OCI-LY3 (cell line): ENCODE measurements at regions not wholly inside any gene's neighbourhood (a gene's known extent, or its start where the extent isn't known, plus 50 kb on each side); places are given as distances from the start of the nearest gene placed in this dataset.

ENCODE experiments used
- H2AFZ ChIP-seq: fragments of 200-600, 300-600 bp; shearing (Covaris generic); 2 replicates; pipeline ENCODE4 v1.6.0; 2014; ENCODE audit warnings: antibody characterized with exemption, low read depth, low read length
- H3K27ac ChIP-seq: fragments of 200-600, 300-600 bp; sonication (generic); 2 replicates; pipeline ENCODE4 v1.5.1; 2014; ENCODE audit warnings: mild to moderate bottlenecking, low read length, moderate library complexity, mixed read lengths
- H3K27me3 ChIP-seq: fragments of 200-600, 300-600 bp; sonication (generic); 2 replicates; pipeline ENCODE4 v1.6.1; 2014; ENCODE audit warnings: low read depth, low read length, mixed read lengths
- H3K36me3 ChIP-seq: fragments of 200-600, 300-600 bp; sonication (generic); replicated peaks from 2 replicates; pipeline ENCODE3; 2014; ENCODE audit warnings: low read depth, low read length, mixed read lengths
- H3K4me1 ChIP-seq: fragments of 300-600, 200-600 bp; sonication (generic); 2 replicates; pipeline ENCODE4 v1.6.1; 2014; ENCODE audit warnings: low read length, mixed read lengths
- H3K4me2 ChIP-seq: fragments of 200-600, 300-600 bp; sonication (generic); 2 replicates; pipeline ENCODE4 v1.6.1; 2014; ENCODE audit warnings: low read length, mixed read lengths
- H3K4me3 ChIP-seq: fragments of 300-600, 200-600 bp; sonication (generic); 2 replicates; pipeline ENCODE4 v1.5.1; 2014; ENCODE audit warnings: antibody characterized with exemption, mild to moderate bottlenecking, low read length, moderate library complexity
- H3K79me2 ChIP-seq: fragments of 300-600, 200-600 bp; shearing (Covaris generic); 2 replicates; pipeline ENCODE4 v1.6.1; 2014; ENCODE audit warnings: mild to moderate bottlenecking, low read length, mixed read lengths
- H3K9ac ChIP-seq: fragments of 300-600, 200-600 bp; shearing (Covaris generic); 2 replicates; pipeline ENCODE4 v1.6.0; 2014; ENCODE audit warnings: mild to moderate bottlenecking, low read length, moderate library complexity
- H3K9me3 ChIP-seq: fragments of 200-600, 300-600 bp; shearing (Covaris generic); 2 replicates; pipeline ENCODE4 v1.6.1; 2014; ENCODE audit warnings: low read length, mixed read lengths; ENCODE audit not compliant: insufficient read depth
- H4K20me1 ChIP-seq: fragments of 200-600, 300-600 bp; sonication (generic); 2 replicates; pipeline ENCODE4 v1.6.1; 2016; ENCODE audit warnings: low read length, mixed read lengths; ENCODE audit not compliant: insufficient read depth
- CTCF ChIP-seq: fragments of 200-600, 300-600 bp; sonication (generic); IDR thresholded peaks from 2 replicates; pipeline ENCODE4 v1.5.1; 2014; ENCODE audit warnings: antibody characterized with exemption, low read length, low read depth
- EZH2phosphoT487 ChIP-seq: fragments of 200-600 bp; shearing (Covaris generic); IDR thresholded peaks from 2 replicates; pipeline ENCODE4 v1.6.1; 2018; ENCODE audit warnings: antibody characterized with exemption, mixed run types, low read depth

- H3K9me3 ChIP-seq: no peaks in the 10 kb centered on the region
- H3K27me3 ChIP-seq: no peaks in the 10 kb centered on the region
- TF ChIP-seq CTCF: no peak
- no peak for TF ChIP-seq EZH2phosphoT487
- no peaks in the 10 kb centered on the region for H3K4me1 ChIP-seq
- H3K36me3 ChIP-seq: no peaks in the 10 kb centered on the region
- no peak overlapping the region for H3K4me3 ChIP-seq
- no peak overlapping the region for H3K9ac ChIP-seq
- H3K27ac ChIP-seq: no peak overlapping the region
- H3K4me2 ChIP-seq: no peak overlapping the region
- H4K20me1 ChIP-seq: no peaks in the 10 kb centered on the region
- no peaks in the 10 kb centered on the region for H3K79me2 ChIP-seq
- H2AFZ ChIP-seq: no peak overlapping the region
Observed at GRCh38 chr1:29481031-29481430, 244.7 kb downstream of the PTPRU start.

- H3K9ac ChIP-seq: no peak overlapping the region
- H3K4me3 ChIP-seq: no peak overlapping the region
- no peaks in the 10 kb centered on the region for H3K79me2 ChIP-seq
- no peaks in the 10 kb centered on the region for H4K20me1 ChIP-seq
- no peak overlapping the region for H3K4me2 ChIP-seq
- TF ChIP-seq EZH2phosphoT487 (no peak), CTCF (no peak)
- no peak overlapping the region for H2AFZ ChIP-seq
- H3K27ac ChIP-seq: no peak overlapping the region
- H3K9me3 ChIP-seq: no peaks in the 10 kb centered on the region
- no peaks in the 10 kb centered on the region for H3K36me3 ChIP-seq
- no peaks in the 10 kb centered on the region; the same call in 1 of the 2 replicates for H3K27me3 ChIP-seq
- H3K4me1 ChIP-seq: no peaks in the 10 kb centered on the region
Observed at GRCh38 chr1:29478879-29479278, 242.6 kb downstream of the PTPRU start.

- no peaks in the 10 kb centered on the region for H3K4me1 ChIP-seq
- no peaks in the 10 kb centered on the region for H3K36me3 ChIP-seq
- no peaks in the 10 kb centered on the region for H3K9me3 ChIP-seq
- H2AFZ ChIP-seq: no peak overlapping the region
- H4K20me1 ChIP-seq: no peaks in the 10 kb centered on the region
- no peak overlapping the region for H3K4me3 ChIP-seq
- TF ChIP-seq EZH2phosphoT487: no peak
- no peak for TF ChIP-seq CTCF
- H3K27me3 ChIP-seq: no peaks in the 10 kb centered on the region; the same call in none of the 2 replicates
- no peaks in the 10 kb centered on the region for H3K79me2 ChIP-seq
- no peak overlapping the region for H3K4me2 ChIP-seq
- no peak overlapping the region for H3K27ac ChIP-seq
- H3K9ac ChIP-seq: no peak overlapping the region
Observed at GRCh38 chr1:29478151-29478791, 241.9 kb downstream of the PTPRU start.

GRCh38 chr1:29475326-29475725 is 239.0 kb downstream of the PTPRU start:
- H3K27ac ChIP-seq: no peak overlapping the region
- TF ChIP-seq CTCF: no peak
- no peak for TF ChIP-seq EZH2phosphoT487

More at GRCh38 chr1:29475326-29475725, 239.0 kb downstream of the PTPRU start:
- Histone ChIP-seq H3K9ac (no peak overlapping the region), H4K20me1 (no peaks in the 10 kb centered on the region), H3K27me3 (no peaks in the 10 kb centered on the region; the same call in none of the 2 replicates), H3K79me2 (no peaks in the 10 kb centered on the region), H2AFZ (no peak overlapping the region), H3K36me3 (no peaks in the 10 kb centered on the region), H3K4me3 (no peak overlapping the region), H3K9me3 (no peaks in the 10 kb centered on the region), H3K4me2 (no peak overlapping the region), H3K4me1 (no peaks in the 10 kb centered on the region)
